GM18520 (cell line): ENCODE measurements at regions not wholly inside any gene's neighbourhood (a gene's known extent, or its start where the extent isn't known, plus 50 kb on each side); places are given as distances from the start of the nearest gene placed in this dataset.
"Not testable (repeated sequence)": the region's sequence is repeated elsewhere in the genome, so short reads cannot be mapped to it uniquely, and the experiment has no call there.

Experiments
- ATAC-seq: cut with Tn5 transposase; IDR thresholded peaks from one replicate; pipeline ENCODE4 v1.9.1; 2021; ENCODE audit not compliant: unreplicated experiment

- ATAC-seq = no peak
These were observed 1075.4 kb upstream of the POT1 start for GRCh38 chr7:126005064-126005463.

DNA sequence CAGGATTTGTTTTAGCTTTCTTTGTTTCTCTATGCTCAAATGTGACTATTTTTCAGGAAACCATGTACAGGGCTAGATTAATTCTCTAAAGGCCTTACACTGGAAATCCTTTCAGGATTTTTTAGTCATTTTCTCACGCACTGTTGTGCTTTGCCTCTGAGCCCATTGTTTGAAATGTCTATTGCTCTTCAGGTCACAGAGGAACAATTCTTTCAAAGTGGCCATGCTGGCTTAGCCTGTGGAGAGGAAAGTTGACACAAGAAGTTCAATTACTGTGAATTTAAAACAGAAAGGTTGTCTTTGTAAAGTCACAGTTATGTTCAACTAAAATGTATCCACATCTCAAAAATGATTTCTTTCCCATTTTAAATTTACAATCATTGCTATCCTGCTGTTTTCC is 1071.7 kb upstream of the POT1 start:
- ATAC-seq = no peak

DNA sequence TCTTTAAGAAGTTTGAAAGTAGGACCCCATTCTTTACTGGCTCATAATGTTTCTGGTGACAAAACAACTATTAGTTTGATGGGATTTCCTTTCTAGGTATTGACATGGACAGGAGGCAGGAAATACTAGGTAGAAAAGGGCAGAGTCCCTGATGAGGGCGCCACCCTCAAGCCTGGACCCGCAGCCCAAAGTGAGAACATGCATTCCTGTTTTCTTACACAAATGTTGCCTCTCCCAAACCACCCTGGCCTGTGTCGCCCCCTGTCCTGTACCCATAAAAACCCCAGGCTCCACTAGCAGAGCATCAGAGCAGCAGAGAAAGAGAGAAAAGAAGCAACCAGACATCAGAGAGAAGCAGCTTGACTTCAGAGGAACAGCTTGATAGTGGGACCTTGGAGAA is 1055.2 kb upstream of the POT1 start:
- no peak for ATAC-seq

DNA sequence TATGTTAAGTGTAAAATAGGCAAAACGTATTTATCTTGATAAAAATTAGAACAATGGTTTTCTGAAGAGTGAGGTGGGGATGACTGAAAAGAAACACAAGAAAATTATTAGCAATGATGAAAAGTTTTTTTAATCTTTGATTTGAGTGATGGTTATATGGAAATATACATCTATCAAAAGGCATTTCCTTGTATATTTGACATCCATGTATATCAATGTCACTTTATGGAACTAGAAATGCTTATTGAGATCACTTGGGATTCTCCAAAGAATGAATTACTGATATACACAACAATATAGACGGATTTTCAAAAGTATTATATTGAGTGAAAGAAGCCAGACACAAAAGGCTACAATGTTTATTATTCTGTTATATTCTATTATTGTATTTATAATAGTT is 1042.0 kb upstream of the POT1 start:
- no peak for ATAC-seq

DNA sequence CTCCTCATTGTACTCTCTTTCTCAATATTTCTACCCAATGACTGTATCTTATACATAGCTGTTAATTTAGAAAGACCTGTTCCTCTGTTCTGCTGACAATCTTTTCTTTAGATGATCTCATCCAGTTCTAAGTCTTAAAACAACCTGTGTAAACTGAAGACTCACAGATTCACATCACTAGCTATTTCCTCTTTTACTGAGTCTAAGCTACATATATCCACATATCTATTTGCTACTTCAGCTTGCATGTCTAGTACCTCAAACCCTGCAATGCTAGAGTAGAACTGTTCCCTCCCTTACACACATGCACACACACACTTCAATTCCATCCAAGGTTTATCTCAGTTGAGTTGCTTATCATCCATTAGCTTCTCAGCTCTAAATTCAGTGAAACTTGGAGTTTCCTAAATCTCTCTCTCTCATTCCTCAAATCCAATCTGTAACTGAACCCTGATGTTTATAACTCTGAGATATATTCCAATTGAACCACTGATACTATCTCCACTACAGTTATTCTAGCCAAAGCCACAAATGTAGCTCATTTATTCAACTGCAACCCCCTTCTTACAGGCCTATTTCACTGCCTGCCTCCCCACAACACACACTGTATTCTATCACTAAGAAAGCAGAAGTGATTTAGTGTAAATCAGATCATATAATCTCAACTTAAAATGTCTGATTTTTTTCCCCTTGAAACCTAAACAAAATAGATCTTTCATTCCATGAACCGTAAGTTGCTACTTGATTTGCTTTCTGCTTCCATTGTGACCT is 1036.8 kb upstream of the POT1 start:
- no peak for ATAC-seq

- no peak for ATAC-seq
These were observed 1005.3 kb upstream of the POT1 start for GRCh38 chr7:125934955-125935354.

DNA sequence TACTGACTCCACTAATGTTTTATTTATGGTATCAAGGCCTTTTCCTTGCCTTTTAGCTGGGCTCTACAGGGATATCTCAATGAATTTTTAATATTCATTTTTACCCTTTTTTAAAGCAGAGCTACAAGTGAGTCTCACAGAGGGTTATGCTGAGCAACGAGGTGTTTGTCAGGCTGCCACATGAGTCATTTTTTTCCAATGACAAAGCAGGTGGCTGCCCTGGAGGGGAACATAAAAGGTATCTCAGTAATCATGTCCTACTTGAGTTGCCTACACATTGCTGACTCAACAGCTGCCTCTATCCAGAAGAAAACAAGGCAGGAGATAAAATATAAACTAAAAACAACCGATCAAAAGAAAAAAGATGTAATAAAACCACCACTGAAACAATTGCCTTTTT is 1004.9 kb upstream of the POT1 start:
- no peak for ATAC-seq

GRCh38 chr7:125930848-125931247 is 1001.2 kb upstream of the POT1 start:
- ATAC-seq = no peak

DNA sequence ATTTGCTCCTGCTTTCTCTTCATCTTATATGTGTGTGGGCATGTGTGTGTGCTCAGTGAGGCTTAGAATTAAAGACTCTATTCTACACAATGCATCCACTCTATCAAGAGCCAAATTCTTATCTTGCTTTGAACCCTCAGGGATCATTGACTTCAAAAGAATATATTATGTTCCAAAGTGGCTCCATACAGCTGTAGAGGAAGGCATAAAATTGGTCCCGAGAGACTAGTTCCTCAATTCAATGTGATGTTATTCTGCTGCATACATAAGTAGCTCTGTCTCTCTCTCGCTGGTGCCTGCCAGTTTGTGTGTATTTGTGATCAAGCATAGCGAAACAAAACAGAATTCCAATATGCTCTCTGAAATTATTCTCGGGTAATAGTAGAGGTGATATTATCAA is 997.9 kb upstream of the POT1 start:
- no peak for ATAC-seq

DNA sequence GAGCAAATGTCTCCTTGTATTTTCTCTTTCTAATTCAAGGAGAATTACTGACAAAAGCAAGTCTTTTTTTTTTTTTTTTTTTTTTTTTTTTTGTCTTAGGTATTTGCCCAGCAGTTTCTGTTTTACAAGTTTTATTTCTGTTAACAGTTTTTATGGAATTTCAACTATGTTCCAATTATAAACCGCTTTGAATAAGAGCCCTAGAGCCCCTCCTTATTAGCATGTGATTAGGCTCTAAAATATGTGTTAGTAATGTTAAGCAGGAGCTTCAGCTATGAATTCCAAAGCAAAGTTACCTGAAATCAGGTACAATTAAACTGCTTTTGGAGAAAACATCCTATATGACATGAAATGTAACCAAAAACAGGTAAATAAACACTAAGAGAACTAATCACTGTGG is 997.0 kb upstream of the POT1 start:
- no peak for ATAC-seq

DNA sequence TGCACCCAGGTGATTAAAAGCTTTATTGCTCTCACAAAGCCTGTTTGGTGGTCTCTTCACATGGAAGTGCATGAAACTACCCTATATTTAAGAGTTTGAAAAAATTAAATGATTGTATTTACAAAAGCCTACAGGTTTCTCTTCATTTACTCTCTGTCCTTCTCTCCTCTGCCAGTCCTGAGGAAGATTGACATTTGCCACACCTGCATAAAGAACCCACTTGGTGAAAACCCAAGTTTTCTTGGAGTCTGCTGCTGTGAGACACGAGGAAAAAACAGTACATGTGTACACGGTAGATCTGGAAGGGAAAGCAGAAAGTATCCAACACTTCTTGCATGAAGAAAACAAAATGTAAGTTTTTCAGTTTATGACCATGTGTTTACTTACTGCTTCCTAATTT is 994.4 kb upstream of the POT1 start:
- no peak for ATAC-seq

DNA sequence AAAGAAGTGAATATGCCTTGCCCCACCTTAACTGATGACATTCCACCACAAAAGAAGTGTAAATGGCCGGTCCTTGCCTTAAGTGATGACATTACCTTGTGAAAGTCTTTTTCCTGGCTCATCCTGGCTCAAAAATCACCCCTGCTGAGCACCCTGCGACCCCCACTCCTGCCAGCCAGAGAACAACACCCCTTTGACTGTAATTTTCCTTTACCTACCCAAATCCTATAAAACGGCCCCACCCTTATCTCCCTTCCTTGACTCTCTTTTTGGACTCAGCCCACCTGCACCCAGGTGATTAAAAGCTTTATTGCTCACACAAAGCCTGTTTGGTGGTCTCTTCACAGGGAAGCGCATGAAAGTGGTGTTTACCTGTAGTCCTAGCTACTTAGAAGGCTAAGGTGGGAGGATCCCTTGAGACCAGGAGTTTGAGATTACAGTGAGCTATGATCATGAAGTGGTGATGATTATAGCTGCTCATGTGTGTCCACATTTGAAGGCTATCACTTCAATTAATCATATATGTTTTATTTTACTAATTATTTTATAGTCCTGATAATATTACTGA is 985.8 kb upstream of the POT1 start:
- not testable (repeated sequence) for ATAC-seq

- ATAC-seq = no peak
These were observed 979.1 kb upstream of the POT1 start for GRCh38 chr7:125908711-125909110.

- ATAC-seq = no peak
These were observed 970.0 kb upstream of the POT1 start for GRCh38 chr7:125899577-125899976.

DNA sequence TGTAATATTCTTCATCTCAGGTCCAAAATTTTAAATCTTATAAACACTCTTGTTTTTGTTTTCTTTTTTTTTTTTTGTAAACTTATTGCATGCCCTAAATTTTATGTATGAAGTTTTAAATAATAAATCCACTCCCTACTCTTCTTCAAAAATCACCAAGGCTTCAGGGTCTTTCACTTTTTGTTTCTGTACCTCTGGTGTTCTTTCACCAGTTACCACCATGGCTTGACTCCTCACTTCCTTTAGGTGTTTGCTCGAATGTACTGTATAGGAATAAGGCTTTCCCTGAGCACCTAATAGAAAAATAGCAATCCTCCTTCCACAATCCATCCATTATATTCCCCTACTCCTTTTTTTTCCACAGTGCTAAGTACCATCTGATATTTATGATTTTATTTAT is 962.8 kb upstream of the POT1 start:
- no peak for ATAC-seq

DNA sequence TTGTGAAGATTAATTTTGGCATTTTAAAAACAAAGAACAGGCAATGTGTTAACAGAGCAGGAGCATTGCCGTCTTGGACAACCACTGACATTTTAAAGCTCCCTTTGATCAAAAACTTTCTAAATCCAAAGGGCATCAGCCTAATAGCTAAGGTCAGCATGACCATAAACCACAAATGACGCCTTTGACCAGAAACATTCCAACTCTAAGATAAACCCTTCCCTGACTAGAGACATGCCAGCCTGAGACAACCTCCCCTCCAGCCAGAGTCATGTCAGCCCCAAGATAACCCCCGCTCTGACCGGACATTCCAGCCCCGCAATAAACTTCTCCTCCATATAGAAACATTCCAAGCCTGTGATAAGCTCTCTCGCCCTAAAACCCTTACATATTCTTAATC is 949.4 kb upstream of the POT1 start:
- no peak for ATAC-seq

DNA sequence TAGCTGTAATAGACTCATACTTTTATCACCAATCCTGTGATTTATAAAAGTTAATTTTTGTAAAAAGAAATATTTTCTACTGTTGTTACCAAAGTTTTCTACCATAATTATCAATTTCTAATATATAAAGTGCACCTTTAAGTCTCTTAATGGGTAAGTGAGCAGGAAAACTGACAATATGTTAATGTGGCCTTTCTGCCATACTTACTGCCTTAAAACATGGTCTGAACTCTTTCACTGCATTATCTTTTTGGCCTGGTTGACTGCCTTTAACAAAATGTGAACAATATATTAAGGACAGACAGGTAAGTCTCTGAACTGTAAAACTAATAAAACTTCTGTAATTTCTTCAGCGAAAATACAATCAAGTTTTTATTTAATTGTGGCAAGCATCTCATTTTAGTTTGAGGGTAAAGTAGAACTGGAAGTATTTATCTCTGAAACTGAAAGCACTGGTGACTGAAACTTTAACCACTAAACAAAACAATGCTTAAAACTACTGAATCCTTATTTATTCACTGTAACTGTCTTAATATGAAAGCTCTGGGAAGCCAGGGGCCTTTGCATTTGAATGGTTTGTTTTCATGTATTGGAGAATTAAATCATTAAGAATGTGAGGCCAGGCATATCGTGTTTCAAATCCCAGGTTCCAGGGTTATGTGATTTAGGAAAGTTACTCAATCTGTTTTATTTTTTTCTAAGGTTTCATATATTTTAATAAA is 948.8 kb upstream of the POT1 start:
- peak; percentile 61 for ATAC-seq

DNA sequence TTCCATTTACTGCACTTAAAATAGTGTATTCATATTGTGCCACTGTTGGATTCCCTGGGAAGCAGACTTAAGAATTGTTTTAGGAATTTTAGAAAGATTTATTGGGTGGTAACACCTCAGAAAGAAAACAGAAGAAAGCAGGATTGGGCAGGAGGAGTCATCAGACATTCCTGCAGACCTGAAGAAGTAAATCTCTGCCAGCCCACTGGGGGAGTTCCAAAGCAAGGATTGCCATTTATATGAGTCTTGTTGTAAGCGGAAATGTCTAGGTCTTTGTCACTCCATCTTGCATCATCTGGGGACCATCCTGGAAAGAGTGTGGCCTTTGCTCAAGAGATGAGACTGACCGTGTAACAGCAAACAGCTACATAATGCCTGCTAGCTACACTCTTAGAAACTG is 947.6 kb upstream of the POT1 start:
- ATAC-seq = no peak

GRCh38 chr7:125876431-125876830 is 946.8 kb upstream of the POT1 start:
- ATAC-seq = no peak

- ATAC-seq = no peak
These were observed 941.8 kb upstream of the POT1 start for GRCh38 chr7:125871431-125871830.

- ATAC-seq = no peak
These were observed 928.0 kb upstream of the POT1 start for GRCh38 chr7:125857606-125858005.

DNA sequence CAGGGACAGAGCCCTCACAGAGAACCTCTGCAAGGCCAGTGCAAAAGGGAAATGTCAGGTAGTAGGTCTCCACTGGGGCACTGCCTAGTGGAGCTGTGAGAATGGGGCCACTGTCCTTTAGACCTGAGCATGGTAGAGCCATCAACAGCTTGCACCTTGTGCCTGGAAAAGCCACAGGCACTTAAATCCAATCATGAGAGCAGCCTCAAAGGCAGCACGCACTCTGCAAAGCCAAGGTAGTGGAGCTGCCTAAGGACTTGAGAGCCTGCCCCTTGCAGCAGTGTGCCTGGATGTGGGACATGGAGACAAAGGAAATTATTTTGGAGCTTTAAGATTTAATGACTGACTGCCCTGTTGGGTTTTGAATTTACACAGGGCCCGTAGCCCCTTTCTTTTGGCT is 918.5 kb upstream of the POT1 start:
- no peak for ATAC-seq
